ENCODE measurements at regions not wholly inside any gene's neighbourhood (a gene's known extent, or its start where the extent isn't known, plus 50 kb on each side); places are given as distances from the start of the nearest gene placed in this dataset.

GRCh38 chr5:135162661-135163265 lies 128.7 kb upstream of the PITX1 start:
- no peaks in the 10 kb centered on the region for H3K4me1 ChIP-seq (ENCODE audit: control insufficient read depth in 2 of 2, insufficient read depth in 2 of 2, low read length in 2 of 2)
- no peak overlapping the region for H3K27ac Mint-ChIP-seq
- DNase-seq (no peak), ATAC-seq (no peak)
- H3K9me3 ChIP-seq (ENCODE audit: control insufficient read depth in 2 of 3, low read length in 3 of 3): peaks cover 0 to 17% (median 0%) of the 10 kb centered on the region in 3 experiments
- peaks cover 30 to 41% (median 37%) of the 10 kb centered on the region in 5 donors for H3K27me3 Mint-ChIP-seq
- ChIA-PET POLR2A (no interaction called here), CTCF (no interaction called here)
- no peak overlapping the region for H3K4me3 ChIP-seq (ENCODE audit: low read length)
- no peak overlapping the region for H3K4me3 Mint-ChIP-seq
- H3K36me3 ChIP-seq (ENCODE audit: control insufficient read depth in 2 of 3, insufficient read depth in 3 of 3, low read length in 3 of 3): no peaks in the 10 kb centered on the region
- peaks cover 0 to 15% (median 3%) of the 10 kb centered on the region in 5 donors for H3K36me3 Mint-ChIP-seq
- no peak overlapping the region for H3K27ac ChIP-seq (ENCODE audit: low read depth, low read length)
- H3K9me3 Mint-ChIP-seq: peaks cover 8 to 37% (median 18%) of the 10 kb centered on the region in 11 donors
- H3K4me1 Mint-ChIP-seq: peaks cover 0 to 3% (median 0%) of the 10 kb centered on the region in 7 donors
- intact Hi-C loops (cut with micrococcal nuclease): no loop called here
- no peaks in the 10 kb centered on the region for H3K27me3 ChIP-seq (ENCODE audit: control insufficient read depth in 2 of 2, insufficient read depth in 2 of 2, low read length in 2 of 2)

- DNase-seq (no peak), ATAC-seq (no peak)
- intact Hi-C loops (cut with micrococcal nuclease): no loop called here
- H3K27me3 ChIP-seq (ENCODE audit: control insufficient read depth in 2 of 2, insufficient read depth in 2 of 2, low read length in 2 of 2): no peaks in the 10 kb centered on the region
- no peak overlapping the region for H3K27ac Mint-ChIP-seq
- peaks cover 20 to 32% (median 25%) of the 10 kb centered on the region in 5 donors for H3K27me3 Mint-ChIP-seq
- H3K36me3 Mint-ChIP-seq: peaks cover 0 to 16% (median 3%) of the 10 kb centered on the region in 5 donors
- H3K36me3 ChIP-seq (ENCODE audit: control insufficient read depth in 2 of 3, insufficient read depth in 3 of 3, low read length in 3 of 3): no peaks in the 10 kb centered on the region
- peaks cover 0 to 17% (median 0%) of the 10 kb centered on the region in 3 experiments for H3K9me3 ChIP-seq (ENCODE audit: control insufficient read depth in 2 of 3, low read length in 3 of 3)
- ChIA-PET CTCF (no interaction called here), POLR2A (no interaction called here)
- H3K4me1 ChIP-seq (ENCODE audit: control insufficient read depth in 2 of 2, insufficient read depth in 2 of 2, low read length in 2 of 2): no peaks in the 10 kb centered on the region
- H3K27ac ChIP-seq (ENCODE audit: low read depth, low read length): no peak overlapping the region
- no peak overlapping the region for H3K4me3 ChIP-seq (ENCODE audit: low read length)
- peaks cover 0 to 3% (median 0%) of the 10 kb centered on the region in 7 donors for H3K4me1 Mint-ChIP-seq
- peaks cover 8 to 49% (median 22%) of the 10 kb centered on the region in 11 donors for H3K9me3 Mint-ChIP-seq
- no peak overlapping the region for H3K4me3 Mint-ChIP-seq
Observed at GRCh38 chr5:135161221-135161620, 127.2 kb upstream of the PITX1 start.

DNA sequence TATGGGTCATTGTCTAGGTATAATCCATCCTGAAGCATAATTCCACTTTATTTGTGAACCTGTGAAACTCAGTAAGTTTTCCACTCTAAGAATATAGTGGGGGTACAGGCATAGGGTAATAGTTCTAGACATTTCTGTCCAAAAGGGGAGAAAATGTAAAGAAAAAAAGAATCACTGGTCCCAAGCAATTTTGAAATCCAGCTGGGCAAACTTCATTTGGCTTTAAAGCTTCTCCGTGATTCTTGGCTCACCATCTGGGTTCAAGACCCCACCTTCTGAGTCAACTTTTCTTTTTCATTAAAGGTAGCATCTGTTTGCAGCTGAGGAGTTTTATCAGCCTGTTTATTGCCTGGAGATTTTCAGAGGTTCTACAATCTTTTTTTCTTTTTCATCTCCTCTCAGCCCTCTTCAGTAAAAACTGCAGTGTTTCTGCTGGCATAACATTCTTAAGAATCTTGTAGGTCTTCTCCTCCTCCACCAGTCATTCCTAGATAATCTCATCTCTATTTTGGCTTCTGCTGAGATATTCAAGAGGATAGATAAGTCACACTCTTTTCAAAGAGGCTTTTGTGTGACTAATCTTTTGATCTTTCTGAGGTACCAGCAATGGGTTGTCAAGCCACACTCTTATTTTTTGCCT lies 126.1 kb upstream of the PITX1 start:
- Histone ChIP-seq H3K27ac (ENCODE audit: low read depth, low read length) (no peak overlapping the region), H3K9me3 (ENCODE audit: control insufficient read depth in 2 of 3, low read length in 3 of 3) (peaks cover 0 to 17% (median 0%) of the 10 kb centered on the region in 3 experiments), H3K27me3 (ENCODE audit: control insufficient read depth in 2 of 2, insufficient read depth in 2 of 2, low read length in 2 of 2) (no peaks in the 10 kb centered on the region), H3K4me1 (ENCODE audit: control insufficient read depth in 2 of 2, insufficient read depth in 2 of 2, low read length in 2 of 2) (no peaks in the 10 kb centered on the region), H3K4me3 (ENCODE audit: low read length) (no peak overlapping the region), H3K36me3 (ENCODE audit: control insufficient read depth in 2 of 3, insufficient read depth in 3 of 3, low read length in 3 of 3) (no peaks in the 10 kb centered on the region)
- CTCF ChIA-PET: interaction anchor here (0.5 kb wide), 1 partner anchor 266 kb away, joined by 3 read pairs; no protein-coding TSS in a partner anchor
- Mint-ChIP-seq H3K27me3 (peaks cover 14 to 28% (median 21%) of the 10 kb centered on the region in 5 donors), H3K4me3 (no peak overlapping the region), H3K27ac (no peak overlapping the region), H3K9me3 (peaks cover 8 to 49% (median 22%) of the 10 kb centered on the region in 11 donors), H3K36me3 (peaks cover 0 to 16% (median 3%) of the 10 kb centered on the region in 5 donors), H3K4me1 (peaks cover 0 to 3% (median 0%) of the 10 kb centered on the region in 7 donors)
- intact Hi-C loops (cut with micrococcal nuclease): no loop called here
- DNase-seq (no peak), ATAC-seq (no peak)
- POLR2A ChIA-PET: no interaction called here

- H3K27ac ChIP-seq (ENCODE audit: low read depth, low read length): no peak overlapping the region
- no peak overlapping the region for H3K4me3 Mint-ChIP-seq
- DNase-seq (no peak), ATAC-seq (no peak)
- no peaks in the 10 kb centered on the region for H3K36me3 ChIP-seq (ENCODE audit: control insufficient read depth in 2 of 3, insufficient read depth in 3 of 3, low read length in 3 of 3)
- H3K36me3 Mint-ChIP-seq: peaks cover 0 to 16% (median 3%) of the 10 kb centered on the region in 5 donors
- no peaks in the 10 kb centered on the region for H3K27me3 ChIP-seq (ENCODE audit: control insufficient read depth in 2 of 2, insufficient read depth in 2 of 2, low read length in 2 of 2)
- H3K27ac Mint-ChIP-seq: no peak overlapping the region
- ChIA-PET CTCF (interaction anchor here (0.5 kb wide), 1 partner anchor 266 kb away, joined by 3 read pairs; no protein-coding TSS in a partner anchor), POLR2A (no interaction called here)
- no peaks in the 10 kb centered on the region for H3K4me1 ChIP-seq (ENCODE audit: control insufficient read depth in 2 of 2, insufficient read depth in 2 of 2, low read length in 2 of 2)
- peaks cover 13 to 28% (median 20%) of the 10 kb centered on the region in 5 donors for H3K27me3 Mint-ChIP-seq
- H3K4me1 Mint-ChIP-seq: peaks cover 0 to 3% (median 0%) of the 10 kb centered on the region in 7 donors
- H3K4me3 ChIP-seq (ENCODE audit: low read length): no peak overlapping the region
- peaks cover 8 to 49% (median 22%) of the 10 kb centered on the region in 11 donors for H3K9me3 Mint-ChIP-seq
- intact Hi-C loops (cut with micrococcal nuclease): no loop called here
- peaks cover 0 to 17% (median 0%) of the 10 kb centered on the region in 3 experiments for H3K9me3 ChIP-seq (ENCODE audit: control insufficient read depth in 2 of 3, low read length in 3 of 3)
Observed at GRCh38 chr5:135159626-135160025, 125.6 kb upstream of the PITX1 start.

GRCh38 chr5:135158982-135159381 lies 125.0 kb upstream of the PITX1 start:
- H3K27me3 Mint-ChIP-seq: peaks cover 10 to 26% (median 19%) of the 10 kb centered on the region in 5 donors
- H3K36me3 Mint-ChIP-seq: peaks cover 0 to 16% (median 3%) of the 10 kb centered on the region in 5 donors
- no peaks in the 10 kb centered on the region for H3K4me1 ChIP-seq (ENCODE audit: control insufficient read depth in 2 of 2, insufficient read depth in 2 of 2, low read length in 2 of 2)
- ATAC-seq (no peak), DNase-seq (no peak)
- H3K4me1 Mint-ChIP-seq: peaks cover 0 to under 1% (median 0%) of the 10 kb centered on the region in 7 donors
- H3K27me3 ChIP-seq (ENCODE audit: control insufficient read depth in 2 of 2, insufficient read depth in 2 of 2, low read length in 2 of 2): no peaks in the 10 kb centered on the region
- CTCF ChIA-PET: no interaction called here
- no peak overlapping the region for H3K4me3 ChIP-seq (ENCODE audit: low read length)
- H3K4me3 Mint-ChIP-seq: no peak overlapping the region
- POLR2A ChIA-PET: no interaction called here
- no peak overlapping the region for H3K27ac ChIP-seq (ENCODE audit: low read depth, low read length)
- no peaks in the 10 kb centered on the region for H3K36me3 ChIP-seq (ENCODE audit: control insufficient read depth in 2 of 3, insufficient read depth in 3 of 3, low read length in 3 of 3)
- H3K9me3 ChIP-seq (ENCODE audit: control insufficient read depth in 2 of 3, low read length in 3 of 3): peaks cover 0 to 17% (median 0%) of the 10 kb centered on the region in 3 experiments
- peaks cover 6 to 49% (median 22%) of the 10 kb centered on the region in 11 donors for H3K9me3 Mint-ChIP-seq
- H3K27ac Mint-ChIP-seq: no peak overlapping the region
- intact Hi-C loops (cut with micrococcal nuclease): no loop called here

DNA sequence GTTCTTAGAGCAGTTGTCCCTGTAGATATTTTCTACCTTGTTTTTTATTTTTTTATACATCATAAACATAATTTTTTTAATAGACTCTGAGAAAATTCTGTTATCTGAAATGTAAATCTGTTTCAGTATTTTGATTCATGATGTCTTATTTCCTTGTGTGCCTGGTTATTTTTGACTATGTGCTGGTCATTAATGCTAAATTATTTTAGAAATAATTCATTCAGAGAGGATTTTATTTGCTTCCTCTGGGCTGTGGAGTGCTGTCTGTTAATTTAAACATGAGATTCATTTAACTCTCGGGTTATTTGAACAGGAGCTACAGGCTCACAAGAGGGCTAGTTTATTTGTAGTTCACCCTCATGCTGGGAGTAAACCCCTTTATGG lies 124.3 kb upstream of the PITX1 start:
- Mint-ChIP-seq H3K27ac (no peak overlapping the region), H3K4me3 (no peak overlapping the region), H3K9me3 (peaks cover 6 to 49% (median 22%) of the 10 kb centered on the region in 11 donors), H3K4me1 (no peaks in the 10 kb centered on the region), H3K36me3 (peaks cover 0 to 16% (median 3%) of the 10 kb centered on the region in 5 donors), H3K27me3 (peaks cover 3 to 26% (median 14%) of the 10 kb centered on the region in 5 donors)
- H3K4me3 ChIP-seq (ENCODE audit: low read length): no peak overlapping the region
- ATAC-seq (no peak), DNase-seq (no peak)
- H3K4me1 ChIP-seq (ENCODE audit: control insufficient read depth in 2 of 2, insufficient read depth in 2 of 2, low read length in 2 of 2): no peaks in the 10 kb centered on the region
- H3K9me3 ChIP-seq (ENCODE audit: control insufficient read depth in 2 of 3, low read length in 3 of 3): peaks cover 0 to 17% (median 0%) of the 10 kb centered on the region in 3 experiments
- intact Hi-C loops (cut with micrococcal nuclease): no loop called here
- no peaks in the 10 kb centered on the region for H3K27me3 ChIP-seq (ENCODE audit: control insufficient read depth in 2 of 2, insufficient read depth in 2 of 2, low read length in 2 of 2)
- POLR2A ChIA-PET: no interaction called here
- no peak overlapping the region for H3K27ac ChIP-seq (ENCODE audit: low read depth, low read length)
- CTCF ChIA-PET: no interaction called here
- H3K36me3 ChIP-seq (ENCODE audit: control insufficient read depth in 2 of 3, insufficient read depth in 3 of 3, low read length in 3 of 3): no peaks in the 10 kb centered on the region

Data from naive thymus-derived CD4-positive, alpha-beta T cell (primary cell).